ENCODE measurements at regions not wholly inside any gene's neighbourhood (a gene's known extent, or its start where the extent isn't known, plus 50 kb on each side); places are given as distances from the start of the nearest gene placed in this dataset.

GRCh38 chr4:164312671-164313070, 441.3 kb upstream of the SMIM31 start:
- Mint-ChIP-seq H3K9me3 (peaks cover 5 to 8% of the 10 kb centered on the region in 2 donors), H3K27ac (no peak overlapping the region), H3K4me3 (no peak overlapping the region), H3K27me3 (ENCODE audit: low read depth in 2 of 2) (no peaks in the 10 kb centered on the region), H3K4me1 (no peaks in the 10 kb centered on the region), H3K36me3 (no peaks in the 10 kb centered on the region)
- H3K9me3 ChIP-seq (ENCODE audit: control insufficient read depth, insufficient read depth, low read length), result no peaks in the 10 kb centered on the region
- DNase-seq (no peak), ATAC-seq (no peak)
- no peaks in the 10 kb centered on the region for H3K4me1 ChIP-seq (ENCODE audit: control insufficient read depth, insufficient read depth, low read length)
- TF ChIP-seq, protein P1, sequence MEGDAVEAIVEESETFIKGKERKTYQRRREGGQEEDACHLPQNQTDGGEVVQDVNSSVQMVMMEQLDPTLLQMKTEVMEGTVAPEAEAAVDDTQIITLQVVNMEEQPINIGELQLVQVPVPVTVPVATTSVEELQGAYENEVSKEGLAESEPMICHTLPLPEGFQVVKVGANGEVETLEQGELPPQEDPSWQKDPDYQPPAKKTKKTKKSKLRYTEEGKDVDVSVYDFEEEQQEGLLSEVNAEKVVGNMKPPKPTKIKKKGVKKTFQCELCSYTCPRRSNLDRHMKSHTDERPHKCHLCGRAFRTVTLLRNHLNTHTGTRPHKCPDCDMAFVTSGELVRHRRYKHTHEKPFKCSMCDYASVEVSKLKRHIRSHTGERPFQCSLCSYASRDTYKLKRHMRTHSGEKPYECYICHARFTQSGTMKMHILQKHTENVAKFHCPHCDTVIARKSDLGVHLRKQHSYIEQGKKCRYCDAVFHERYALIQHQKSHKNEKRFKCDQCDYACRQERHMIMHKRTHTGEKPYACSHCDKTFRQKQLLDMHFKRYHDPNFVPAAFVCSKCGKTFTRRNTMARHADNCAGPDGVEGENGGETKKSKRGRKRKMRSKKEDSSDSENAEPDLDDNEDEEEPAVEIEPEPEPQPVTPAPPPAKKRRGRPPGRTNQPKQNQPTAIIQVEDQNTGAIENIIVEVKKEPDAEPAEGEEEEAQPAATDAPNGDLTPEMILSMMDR (IDR thresholded peaks at IDR 0.05), result no peak
- intact Hi-C loops (cut with micrococcal nuclease), result no loop called here
- no peak overlapping the region for H3K4me3 ChIP-seq (ENCODE audit: low read length)
- 96% methylated on average over 4 of the region's 6 CpGs for WGBS (ENCODE audit: insufficient coverage)
- no peaks in the 10 kb centered on the region for H3K36me3 ChIP-seq (ENCODE audit: control insufficient read depth, insufficient read depth, low read length)
- H3K27me3 ChIP-seq (ENCODE audit: control insufficient read depth, insufficient read depth, low read length), result no peaks in the 10 kb centered on the region
- no peak overlapping the region for H3K27ac ChIP-seq (ENCODE audit: low read length)

GRCh38 chr4:164313853-164314252, 440.1 kb upstream of the SMIM31 start:
- Mint-ChIP-seq H3K9me3 (peaks cover 5 to 8% of the 10 kb centered on the region in 2 donors), H3K4me3 (no peak overlapping the region), H3K36me3 (no peaks in the 10 kb centered on the region), H3K4me1 (no peaks in the 10 kb centered on the region), H3K27ac (no peak overlapping the region), H3K27me3 (ENCODE audit: low read depth in 2 of 2) (no peaks in the 10 kb centered on the region)
- Histone ChIP-seq H3K4me1 (ENCODE audit: control insufficient read depth, insufficient read depth, low read length) (no peaks in the 10 kb centered on the region), H3K36me3 (ENCODE audit: control insufficient read depth, insufficient read depth, low read length) (no peaks in the 10 kb centered on the region), H3K4me3 (ENCODE audit: low read length) (no peak overlapping the region), H3K27me3 (ENCODE audit: control insufficient read depth, insufficient read depth, low read length) (no peaks in the 10 kb centered on the region), H3K27ac (ENCODE audit: low read length) (no peak overlapping the region), H3K9me3 (ENCODE audit: control insufficient read depth, insufficient read depth, low read length) (no peaks in the 10 kb centered on the region)
- DNase-seq (no peak), ATAC-seq (no peak)
- intact Hi-C loops (cut with micrococcal nuclease), result no loop called here
- WGBS (ENCODE audit: insufficient coverage), result 69% methylated on average over 3 of the region's 3 CpGs
- TF ChIP-seq, protein P1 (IDR thresholded peaks at IDR 0.05), result no peak

DNA sequence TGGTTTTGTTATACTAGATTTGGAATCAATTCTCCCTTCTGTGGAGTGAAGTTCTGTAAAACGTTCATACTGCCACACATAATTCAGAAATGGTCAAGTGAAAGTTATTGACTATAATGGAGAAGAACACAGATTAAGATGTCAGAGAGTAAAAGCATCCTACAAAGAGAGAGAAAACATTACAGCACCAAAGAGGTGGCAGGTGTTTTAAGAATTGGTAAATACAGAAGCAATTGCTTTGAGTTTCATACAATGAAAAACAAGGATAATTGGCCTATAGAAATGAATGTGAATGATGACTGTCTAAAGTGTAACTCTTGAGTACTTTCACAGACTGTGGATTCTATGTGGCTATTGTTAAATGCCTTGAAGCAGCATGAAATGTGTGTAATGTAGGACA, 435.6 kb upstream of the SMIM31 start:
- Histone ChIP-seq H3K27me3 (ENCODE audit: control insufficient read depth, insufficient read depth, low read length) (no peaks in the 10 kb centered on the region), H3K4me1 (ENCODE audit: control insufficient read depth, insufficient read depth, low read length) (no peaks in the 10 kb centered on the region), H3K27ac (ENCODE audit: low read length) (no peak overlapping the region), H3K4me3 (ENCODE audit: low read length) (no peak overlapping the region), H3K36me3 (ENCODE audit: control insufficient read depth, insufficient read depth, low read length) (no peaks in the 10 kb centered on the region), H3K9me3 (ENCODE audit: control insufficient read depth, insufficient read depth, low read length) (no peaks in the 10 kb centered on the region)
- TF ChIP-seq, protein P1 (IDR thresholded peaks at IDR 0.05), result no peak
- DNase-seq (no peak), ATAC-seq (no peak)
- Mint-ChIP-seq H3K9me3 (peaks cover 5 to 10% of the 10 kb centered on the region in 2 donors), H3K4me3 (no peak overlapping the region), H3K36me3 (no peaks in the 10 kb centered on the region), H3K27ac (no peak overlapping the region), H3K4me1 (no peaks in the 10 kb centered on the region), H3K27me3 (ENCODE audit: low read depth in 2 of 2) (no peaks in the 10 kb centered on the region)
- intact Hi-C loops (cut with micrococcal nuclease), result no loop called here
- no CpG with 5 or more reads among the region's 1 CpG for WGBS (ENCODE audit: insufficient coverage)

GRCh38 chr4:164319688-164320087, 434.2 kb upstream of the SMIM31 start:
- TF ChIP-seq, protein P1 (IDR thresholded peaks at IDR 0.05), result no peak
- ATAC-seq, result no peak
- no peaks in the 10 kb centered on the region for H3K4me1 ChIP-seq (ENCODE audit: control insufficient read depth, insufficient read depth, low read length)
- intact Hi-C loops (cut with micrococcal nuclease), result no loop called here
- Mint-ChIP-seq H3K4me1 (no peaks in the 10 kb centered on the region), H3K9me3 (peaks cover 5% of the 10 kb centered on the region in 2 donors), H3K27me3 (ENCODE audit: low read depth in 2 of 2) (no peaks in the 10 kb centered on the region), H3K36me3 (no peaks in the 10 kb centered on the region), H3K27ac (no peak overlapping the region), H3K4me3 (no peak overlapping the region)
- H3K4me3 ChIP-seq (ENCODE audit: low read length), result no peak overlapping the region
- H3K9me3 ChIP-seq (ENCODE audit: control insufficient read depth, insufficient read depth, low read length), result no peaks in the 10 kb centered on the region
- H3K27ac ChIP-seq (ENCODE audit: low read length), result no peak overlapping the region
- DNase-seq, result no peak
- H3K27me3 ChIP-seq (ENCODE audit: control insufficient read depth, insufficient read depth, low read length), result no peaks in the 10 kb centered on the region
- H3K36me3 ChIP-seq (ENCODE audit: control insufficient read depth, insufficient read depth, low read length), result no peaks in the 10 kb centered on the region

Data from natural killer cell (primary cell).